Ascending aorta (tissue), 2 donors: ENCODE measurements at regions not wholly inside any gene's neighbourhood (a gene's known extent, or its start where the extent isn't known, plus 50 kb on each side); places are given as distances from the start of the nearest gene placed in this dataset.
"Not testable (repeated sequence)": the region's sequence is repeated elsewhere in the genome, so short reads cannot be mapped to it uniquely, and the experiment has no call there.

Experiments used
- DNase-seq, 2 donors: peaks; one replicate each; pipeline ENCODE4 v3.0.0-alpha.2; 2019; ENCODE audit warnings: low spot score in 2 of 2
- H3K27ac ChIP-seq, 2 donors: fragments of 200-600 bp; sonication (generic); one replicate each; pipeline ENCODE4 v1.5.1; 2016 to 2017; ENCODE audit warnings: mild to moderate bottlenecking in 1 of 2
- H3K27me3 ChIP-seq: fragments of 200-600 bp; sonication (generic); one replicate; pipeline ENCODE4 v1.5.1; 2017
- H3K36me3 ChIP-seq, 2 donors: fragments of 200-600 bp; sonication (generic); one replicate each; pipeline ENCODE4 v1.5.1; 2016
- H3K4me1 ChIP-seq, 2 donors: fragments of 200-600 bp; sonication (generic); one replicate each; pipeline ENCODE4 v1.5.1; 2016 to 2017; ENCODE audit warnings: mild to moderate bottlenecking in 1 of 2
- H3K4me3 ChIP-seq, 2 donors: fragments of 200-600 bp; sonication (generic); one replicate each; pipeline ENCODE4 v1.5.1; 2016 to 2017; ENCODE audit warnings: mild to moderate bottlenecking in 1 of 2
- H3K9me3 ChIP-seq, 2 donors: fragments of 200-600 bp; sonication (generic); one replicate each; pipeline ENCODE4 v1.5.1; 2016
- intact Hi-C: fragments of 100-400 bp; cut with DNase I; formaldehyde crosslinking; loops from one replicate; pipeline ENCODE4 v1.15.1; 2023
- TF ChIP-seq, protein P1 (sequence below), 3 experiments: fragments of 200-600 bp in 2 of 3; fragments of 450-650 bp in 1 of 3; sonication (generic) in 2 of 3; IDR thresholded peaks; one replicate each; pipeline ENCODE4 v1.5.1; 2016 to 2019; ENCODE audit warnings: antibody characterized with exemption in 3 of 3, mild to moderate bottlenecking in 1 of 3, moderate library complexity in 1 of 3

GRCh38 chr5:6096101-6096500 lies 282.2 kb downstream of the MED10 start:
- Histone ChIP-seq H3K4me1 (no peaks in the 10 kb centered on the region), H3K27ac (no peak overlapping the region), H3K27me3 (no peaks in the 10 kb centered on the region), H3K4me3 (no peak overlapping the region), H3K9me3 (no peaks in the 10 kb centered on the region), H3K36me3 (no peaks in the 10 kb centered on the region)
- intact Hi-C loops = no loop called here
- TF ChIP-seq, protein P1, sequence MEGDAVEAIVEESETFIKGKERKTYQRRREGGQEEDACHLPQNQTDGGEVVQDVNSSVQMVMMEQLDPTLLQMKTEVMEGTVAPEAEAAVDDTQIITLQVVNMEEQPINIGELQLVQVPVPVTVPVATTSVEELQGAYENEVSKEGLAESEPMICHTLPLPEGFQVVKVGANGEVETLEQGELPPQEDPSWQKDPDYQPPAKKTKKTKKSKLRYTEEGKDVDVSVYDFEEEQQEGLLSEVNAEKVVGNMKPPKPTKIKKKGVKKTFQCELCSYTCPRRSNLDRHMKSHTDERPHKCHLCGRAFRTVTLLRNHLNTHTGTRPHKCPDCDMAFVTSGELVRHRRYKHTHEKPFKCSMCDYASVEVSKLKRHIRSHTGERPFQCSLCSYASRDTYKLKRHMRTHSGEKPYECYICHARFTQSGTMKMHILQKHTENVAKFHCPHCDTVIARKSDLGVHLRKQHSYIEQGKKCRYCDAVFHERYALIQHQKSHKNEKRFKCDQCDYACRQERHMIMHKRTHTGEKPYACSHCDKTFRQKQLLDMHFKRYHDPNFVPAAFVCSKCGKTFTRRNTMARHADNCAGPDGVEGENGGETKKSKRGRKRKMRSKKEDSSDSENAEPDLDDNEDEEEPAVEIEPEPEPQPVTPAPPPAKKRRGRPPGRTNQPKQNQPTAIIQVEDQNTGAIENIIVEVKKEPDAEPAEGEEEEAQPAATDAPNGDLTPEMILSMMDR (IDR thresholded peaks at IDR 0.05) = no peak
- no peak for DNase-seq

DNA sequence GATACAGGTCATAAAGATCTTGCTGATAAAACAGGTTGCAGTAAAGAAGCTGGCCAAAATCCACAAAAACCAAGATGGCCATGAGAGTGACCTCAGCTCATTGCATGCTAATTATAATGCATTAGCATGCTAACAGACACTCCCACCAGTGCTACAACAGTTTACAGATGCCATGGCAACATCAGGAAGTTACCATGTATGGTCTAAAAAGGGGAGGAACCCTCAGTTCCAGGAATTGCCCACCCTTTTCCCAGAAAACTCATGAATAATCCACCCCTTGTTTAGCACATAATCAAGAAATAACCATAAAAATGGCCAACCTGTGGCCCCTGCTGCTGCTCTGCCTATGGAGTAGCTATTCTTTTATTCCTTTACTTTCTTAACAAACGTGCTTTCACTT lies 284.2 kb downstream of the MED10 start:
- H3K4me1 ChIP-seq, DNase-seq, H3K4me3 ChIP-seq, H3K27ac ChIP-seq, intact Hi-C loops, H3K27me3 ChIP-seq, H3K9me3 ChIP-seq, H3K36me3 ChIP-seq: not testable (repeated sequence)

GRCh38 chr5:6090838-6091237 lies 287.5 kb downstream of the MED10 start:
- H3K9me3 ChIP-seq = no peaks in the 10 kb centered on the region
- TF ChIP-seq, protein P1 (IDR thresholded peaks at IDR 0.05) = no peak
- intact Hi-C loops = no loop called here
- H3K4me3 ChIP-seq = no peak overlapping the region
- no peaks in the 10 kb centered on the region for H3K27me3 ChIP-seq
- H3K4me1 ChIP-seq = no peaks in the 10 kb centered on the region
- DNase-seq = no peak
- H3K27ac ChIP-seq = no peak overlapping the region
- H3K36me3 ChIP-seq = no peaks in the 10 kb centered on the region

DNA sequence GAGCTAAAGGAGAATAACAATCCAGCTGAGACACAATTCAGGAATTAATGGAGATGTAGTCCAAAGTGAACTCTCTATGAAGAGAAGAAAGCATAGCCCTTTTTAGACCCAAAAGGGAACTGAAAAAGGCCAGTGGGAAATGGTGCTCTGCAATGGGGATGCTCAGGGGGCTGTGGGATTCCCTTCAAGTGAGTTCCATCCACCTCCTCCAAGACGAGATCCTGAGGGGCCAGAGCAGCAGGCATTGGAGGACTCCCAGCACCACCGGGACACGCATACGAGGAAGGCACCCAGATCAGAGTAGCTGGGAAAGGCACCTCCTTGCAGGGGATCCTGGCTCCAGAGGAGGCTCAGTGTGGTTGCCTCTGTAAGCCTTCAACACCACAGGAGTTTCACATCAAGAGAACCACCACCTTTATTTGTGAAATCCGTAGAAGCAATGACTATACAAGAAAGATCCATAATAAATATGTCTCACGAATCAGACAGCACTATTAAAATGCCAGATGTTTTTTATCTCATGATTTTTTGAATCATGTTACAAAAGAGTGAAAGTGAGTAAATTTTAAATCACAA lies 288.2 kb downstream of the MED10 start:
- TF ChIP-seq, protein P1 (IDR thresholded peaks at IDR 0.05) = no peak
- H3K36me3 ChIP-seq = no peaks in the 10 kb centered on the region
- no peak overlapping the region for H3K4me3 ChIP-seq
- H3K4me1 ChIP-seq = no peaks in the 10 kb centered on the region
- intact Hi-C loops = no loop called here
- H3K27ac ChIP-seq = no peak overlapping the region
- DNase-seq = no peak
- H3K9me3 ChIP-seq = no peaks in the 10 kb centered on the region
- no peaks in the 10 kb centered on the region for H3K27me3 ChIP-seq

DNA sequence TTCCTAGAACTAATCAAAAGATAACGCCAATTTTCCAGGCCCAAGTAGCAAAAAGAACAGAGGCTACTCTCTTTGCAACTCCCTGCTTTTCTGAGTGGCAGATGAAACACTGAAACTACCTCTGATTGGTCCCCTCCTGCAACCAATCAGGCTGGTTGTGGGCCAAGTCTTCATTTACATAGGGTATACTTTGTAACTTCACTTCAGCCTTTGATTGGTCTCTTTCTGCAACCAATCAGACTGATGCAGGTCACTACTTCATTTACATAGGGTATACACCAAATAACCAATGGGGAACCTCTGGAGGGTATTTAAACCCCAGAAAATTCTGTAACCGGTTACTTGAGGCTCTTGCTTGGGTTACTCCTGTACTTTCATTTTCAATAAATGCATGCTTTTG lies 289.6 kb downstream of the MED10 start:
- no peak for DNase-seq
- intact Hi-C loops = no loop called here
- no peaks in the 10 kb centered on the region for H3K36me3 ChIP-seq

GRCh38 chr5:6087576-6087975 lies 290.8 kb downstream of the MED10 start:
- no peaks in the 10 kb centered on the region for H3K4me1 ChIP-seq
- H3K9me3 ChIP-seq = no peaks in the 10 kb centered on the region
- DNase-seq = no peak
- intact Hi-C loops = no loop called here
- H3K36me3 ChIP-seq = no peaks in the 10 kb centered on the region
- no peaks in the 10 kb centered on the region for H3K27me3 ChIP-seq
- no peak overlapping the region for H3K4me3 ChIP-seq
- TF ChIP-seq, protein P1 (IDR thresholded peaks at IDR 0.05) = no peak
- H3K27ac ChIP-seq = no peak overlapping the region

More for the DNA sequence above, 289.6 kb downstream of the MED10 start:
- no peaks in the 10 kb centered on the region for H3K9me3 ChIP-seq
- TF ChIP-seq, protein P1 (IDR thresholded peaks at IDR 0.05) = no peak
- no peaks in the 10 kb centered on the region for H3K27me3 ChIP-seq
- H3K4me1 ChIP-seq = no peaks in the 10 kb centered on the region
- H3K27ac ChIP-seq = no peak overlapping the region
- no peak overlapping the region for H3K4me3 ChIP-seq
